ENCODE measurements at regions not wholly inside any gene's neighbourhood (a gene's known extent, or its start where the extent isn't known, plus 50 kb on each side); places are given as distances from the start of the nearest gene placed in this dataset.

DNA sequence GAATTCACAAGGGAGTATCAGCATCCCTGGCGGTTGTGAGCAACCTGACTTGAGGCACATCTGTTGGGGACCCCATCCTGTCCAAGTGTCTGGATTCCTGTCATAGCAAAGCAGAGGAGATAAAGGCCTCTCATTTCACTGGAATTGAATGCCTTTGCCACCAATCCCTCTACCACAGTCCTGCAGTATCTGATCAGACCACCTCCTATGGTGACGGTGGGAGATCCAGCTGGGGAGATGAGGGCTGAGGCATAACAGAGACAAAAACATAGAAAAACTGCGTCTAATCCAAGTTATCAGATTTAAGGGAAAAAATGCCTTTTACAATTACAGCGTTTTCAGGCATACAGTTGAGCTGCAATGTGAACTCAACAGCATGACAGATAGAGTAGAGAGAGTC lies 160.7 kb upstream of the TRPC7 start:
- no peak for DNase-seq

DNA sequence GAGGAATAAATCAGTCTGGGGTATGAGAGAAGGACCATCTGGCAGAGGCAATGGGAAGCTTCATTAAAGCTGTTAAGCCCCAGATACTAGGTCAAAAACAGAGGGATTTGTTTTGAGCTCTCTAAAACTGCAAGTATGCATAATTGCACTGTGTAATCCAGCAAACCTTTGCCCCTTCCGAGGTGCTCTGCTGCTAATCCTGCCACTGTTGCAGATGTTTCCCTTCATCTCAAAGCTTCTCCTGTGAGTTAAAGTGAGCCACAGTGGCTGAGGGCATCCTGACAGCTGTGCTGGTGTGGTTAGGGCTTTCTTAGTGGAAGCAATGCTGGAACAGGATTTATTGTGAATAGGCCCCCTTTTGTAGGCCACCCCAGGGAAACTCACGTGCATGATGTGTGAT lies 160.3 kb upstream of the TRPC7 start:
- no peak for DNase-seq

DNA sequence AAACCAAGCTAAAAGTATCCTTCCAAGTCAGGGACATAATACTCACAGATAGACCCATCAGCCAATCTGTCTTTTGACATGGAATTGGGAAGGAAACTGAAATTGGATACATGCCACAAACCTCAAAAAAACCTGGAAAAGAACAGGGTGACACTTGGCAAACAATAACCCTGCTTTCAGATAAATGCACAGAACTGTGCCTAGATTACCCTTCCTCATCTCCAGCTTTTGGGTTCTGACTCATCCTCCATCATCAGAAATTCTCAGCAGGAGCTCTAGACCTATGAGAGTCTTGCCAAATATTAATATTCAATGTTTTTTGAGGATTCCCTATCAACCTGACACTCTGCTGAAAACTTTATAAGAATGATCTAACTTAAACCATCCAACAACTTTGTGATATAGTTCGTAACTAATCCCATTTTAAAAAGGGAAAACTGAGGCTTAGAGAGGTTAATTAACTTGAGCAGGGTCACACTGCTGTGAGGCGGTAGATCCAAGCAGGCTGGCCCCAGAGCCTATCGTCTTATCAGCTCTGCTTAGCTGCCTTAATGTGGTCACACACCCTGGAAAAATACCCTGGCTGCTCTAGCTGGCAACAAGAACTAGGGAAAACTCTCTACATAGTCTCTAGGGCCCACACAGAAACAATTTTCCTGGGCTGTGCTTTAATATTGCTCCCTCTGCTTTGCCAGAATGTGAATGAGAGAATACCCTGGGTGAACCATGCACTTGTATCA lies 157.0 kb upstream of the TRPC7 start:
- no peak for DNase-seq

DNA sequence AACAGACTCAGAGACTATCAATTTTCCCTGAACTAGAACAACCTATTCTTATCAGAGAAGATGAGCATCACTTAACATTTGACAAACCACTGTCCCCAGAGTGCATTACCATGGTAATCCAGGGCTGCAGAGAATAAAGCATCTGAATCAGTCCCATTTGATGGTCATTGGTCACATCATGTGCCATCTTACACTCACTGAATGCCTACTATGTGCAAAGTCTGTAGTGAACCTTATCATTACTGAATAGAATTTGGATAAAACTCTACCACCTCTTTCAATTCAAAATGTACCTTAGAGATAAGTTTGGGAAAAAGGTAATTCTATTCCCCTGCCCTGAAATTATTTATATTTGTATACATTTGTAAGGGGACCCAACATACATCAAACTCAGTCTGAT lies 156.4 kb upstream of the TRPC7 start:
- DNase-seq, result no peak

DNA sequence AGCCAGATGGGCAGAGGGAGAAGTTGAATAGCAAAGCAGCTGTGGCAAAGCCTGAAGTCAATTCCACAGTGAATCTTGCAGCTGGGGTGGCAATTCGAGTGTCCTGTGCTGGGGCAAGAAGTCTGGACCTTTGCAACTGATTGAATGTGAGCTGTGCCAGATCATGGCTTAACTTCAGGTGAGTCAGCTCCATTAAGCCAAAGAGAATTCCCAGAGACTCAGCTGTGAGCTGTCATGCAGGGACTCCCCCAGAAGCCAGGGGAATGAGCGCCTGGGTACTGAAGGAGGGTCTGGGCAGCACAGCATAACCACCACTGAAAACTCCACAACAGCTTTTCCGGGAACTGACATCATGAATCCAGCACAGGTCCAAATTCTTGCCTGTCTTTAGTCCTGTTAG lies 153.5 kb upstream of the TRPC7 start:
- no peak for DNase-seq

DNA sequence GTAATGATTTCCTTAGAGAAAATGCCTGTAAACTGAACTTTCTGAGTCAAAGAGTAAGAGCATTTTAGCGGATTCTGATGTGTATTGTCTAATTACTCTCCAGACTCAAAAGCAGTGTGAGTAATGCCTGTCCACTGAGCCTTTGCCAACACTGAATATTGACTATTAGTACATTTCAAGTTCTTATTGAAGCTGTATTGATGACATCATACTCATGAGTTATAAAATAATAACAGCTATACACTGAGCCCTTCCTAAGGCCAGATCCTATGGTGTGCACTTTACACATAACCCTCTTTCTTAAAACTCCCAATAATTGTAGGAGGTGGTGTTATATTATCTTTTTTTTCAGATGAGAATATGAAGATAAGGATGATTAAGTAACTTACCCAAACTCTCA lies 152.8 kb upstream of the TRPC7 start:
- DNase-seq, result no peak

DNA sequence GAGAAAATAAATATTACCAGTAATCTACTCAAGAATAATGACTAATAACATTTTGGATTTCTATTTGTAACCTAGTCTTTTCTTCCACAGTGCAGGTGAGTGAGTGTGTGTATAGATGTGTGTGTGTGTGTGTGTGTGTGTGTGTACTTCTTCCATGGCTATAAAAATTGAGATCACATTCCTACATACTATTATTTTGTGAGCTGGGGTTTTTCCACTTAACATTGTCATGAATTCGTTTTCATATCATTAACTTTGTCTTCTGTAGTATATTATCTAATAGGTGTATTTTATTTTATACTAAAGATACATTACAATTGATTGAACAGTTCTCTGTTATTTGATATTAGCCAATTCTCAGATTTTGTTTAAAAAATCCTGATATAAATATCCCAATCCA lies 152.4 kb upstream of the TRPC7 start:
- DNase-seq, result no peak

DNA sequence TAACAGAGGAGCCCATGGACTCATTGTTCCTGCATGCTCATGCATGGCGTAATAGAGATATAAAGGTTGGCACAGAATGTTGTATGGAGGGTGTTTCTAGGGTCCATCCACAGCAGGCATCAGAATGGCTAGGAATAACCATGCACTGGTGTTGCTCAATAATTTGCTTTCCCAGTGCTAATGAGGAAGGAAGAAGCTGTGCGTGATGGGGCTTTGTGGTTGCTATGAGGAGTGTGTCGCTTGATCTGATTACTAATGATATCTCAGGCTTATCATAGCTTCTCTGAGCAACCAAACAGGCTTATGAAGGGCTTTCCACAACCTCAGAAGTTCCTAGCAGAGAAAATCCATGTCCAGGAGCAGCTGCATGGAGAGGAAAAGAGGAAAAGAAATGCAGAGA lies 151.3 kb upstream of the TRPC7 start:
- DNase-seq, result no peak

DNA sequence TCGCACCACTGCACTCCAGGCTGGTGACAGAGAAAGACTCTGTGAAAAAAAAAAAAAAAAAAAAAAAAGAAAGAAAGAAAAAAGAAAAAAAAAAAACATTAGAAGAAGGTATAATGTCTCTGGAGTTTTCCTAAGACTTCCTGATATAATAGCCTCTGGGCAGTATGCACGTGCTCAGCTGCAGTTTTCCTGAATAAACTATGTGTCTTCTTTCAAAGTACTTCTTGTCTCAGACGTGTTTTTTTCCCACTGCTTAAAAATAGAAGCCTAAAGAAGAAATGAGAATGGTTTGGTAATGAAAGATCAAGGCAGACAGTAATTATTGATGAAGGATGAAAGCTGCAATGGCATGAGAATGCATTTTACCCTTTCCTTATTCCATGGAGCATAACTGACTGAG lies 148.1 kb upstream of the TRPC7 start:
- DNase-seq, result no peak

DNA sequence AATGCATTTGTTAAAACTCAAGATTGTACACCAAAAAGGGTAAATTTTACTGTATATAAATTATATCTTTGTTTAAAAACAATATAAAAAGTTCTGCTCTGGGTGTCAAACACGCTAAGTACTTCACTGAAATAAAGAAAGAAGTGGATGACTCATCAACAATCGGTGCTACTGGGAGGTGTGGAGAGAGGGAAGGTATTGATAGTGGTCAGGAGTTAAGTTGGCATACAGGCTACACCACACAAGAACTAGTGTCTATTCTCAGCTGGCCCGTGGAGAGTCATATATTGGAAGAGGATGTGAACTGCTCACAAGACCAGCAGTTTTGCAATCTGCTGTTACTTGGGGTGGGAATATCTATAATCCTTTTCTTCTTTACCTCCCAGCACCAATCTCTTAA lies 145.7 kb upstream of the TRPC7 start:
- DNase-seq, result no peak

DNA sequence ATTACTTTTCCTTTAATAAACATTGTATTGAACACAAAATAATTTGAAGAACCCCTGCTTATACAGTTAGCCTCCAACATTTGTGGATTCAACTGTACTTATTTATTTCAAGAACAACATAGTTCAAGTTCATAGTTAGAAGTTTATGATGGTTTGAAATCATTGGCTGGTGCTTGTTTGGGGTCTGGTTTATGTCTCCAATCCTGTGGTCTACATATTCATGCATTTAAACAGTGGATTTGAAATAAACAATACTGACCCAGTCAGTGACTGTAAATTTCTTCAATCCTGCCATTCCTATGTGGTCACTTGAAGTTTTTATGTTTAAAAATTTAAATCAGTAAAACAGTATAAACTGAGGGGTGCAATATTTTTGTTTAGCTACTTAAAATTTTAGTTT lies 145.1 kb upstream of the TRPC7 start:
- DNase-seq, result no peak

DNA sequence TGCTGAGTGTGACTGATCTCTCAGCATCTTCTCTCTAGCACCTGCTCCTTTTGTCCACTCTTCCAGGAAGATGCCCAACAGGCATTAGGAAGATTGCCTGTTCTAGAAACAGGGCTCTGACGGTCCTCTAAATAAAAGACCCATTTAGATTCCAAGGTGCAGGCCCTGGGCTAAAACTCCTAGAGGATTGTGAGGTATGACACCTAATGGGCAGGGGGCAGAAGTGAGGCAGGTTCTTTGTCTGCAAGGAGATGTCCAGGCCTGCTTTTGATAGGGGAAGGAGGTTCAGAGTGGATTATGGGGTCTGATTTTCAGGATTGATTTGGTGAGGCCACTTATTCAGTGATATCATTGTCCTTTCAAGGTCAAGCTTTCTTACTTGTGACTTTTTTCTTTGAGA lies 140.8 kb upstream of the TRPC7 start:
- no peak for DNase-seq

DNA sequence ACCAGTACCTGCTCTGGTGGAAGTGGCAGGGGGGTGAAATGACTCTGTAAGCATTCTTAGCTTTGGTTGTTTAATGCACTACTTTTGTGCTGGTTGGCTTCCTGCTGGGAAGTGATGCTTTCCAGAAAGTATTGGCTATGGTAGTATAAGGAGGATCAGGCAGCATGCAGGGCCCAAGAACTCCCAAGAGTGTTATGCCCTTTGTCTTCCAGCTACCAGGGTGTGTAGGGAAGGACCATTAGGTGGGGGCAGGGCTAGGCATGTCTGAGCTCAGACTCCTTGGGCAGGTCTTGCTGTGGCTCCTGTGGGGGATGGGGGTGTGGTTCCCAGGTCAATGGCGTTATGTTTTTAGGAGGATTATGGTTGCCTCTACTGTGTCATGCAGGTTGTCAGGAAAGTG lies 135.8 kb upstream of the TRPC7 start:
- no peak for DNase-seq

DNA sequence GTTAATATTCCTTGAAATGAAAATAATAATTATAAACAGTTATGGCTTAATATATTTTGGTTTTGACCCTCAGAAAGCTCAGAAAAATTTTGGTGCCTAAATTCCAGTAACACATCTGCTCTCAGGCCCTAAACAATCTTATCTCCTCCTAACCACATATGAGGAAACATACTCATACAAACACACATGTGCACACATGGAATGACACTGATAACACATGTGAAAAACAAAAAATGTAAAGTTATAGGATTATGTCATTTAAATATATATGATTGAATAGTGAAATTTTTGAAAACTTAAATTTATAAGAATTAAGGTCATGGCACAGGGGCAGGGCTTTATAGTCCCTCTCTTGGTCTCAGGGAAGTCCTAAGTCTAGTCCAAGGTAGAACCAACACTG lies 127.2 kb upstream of the TRPC7 start:
- no peak for DNase-seq

DNA sequence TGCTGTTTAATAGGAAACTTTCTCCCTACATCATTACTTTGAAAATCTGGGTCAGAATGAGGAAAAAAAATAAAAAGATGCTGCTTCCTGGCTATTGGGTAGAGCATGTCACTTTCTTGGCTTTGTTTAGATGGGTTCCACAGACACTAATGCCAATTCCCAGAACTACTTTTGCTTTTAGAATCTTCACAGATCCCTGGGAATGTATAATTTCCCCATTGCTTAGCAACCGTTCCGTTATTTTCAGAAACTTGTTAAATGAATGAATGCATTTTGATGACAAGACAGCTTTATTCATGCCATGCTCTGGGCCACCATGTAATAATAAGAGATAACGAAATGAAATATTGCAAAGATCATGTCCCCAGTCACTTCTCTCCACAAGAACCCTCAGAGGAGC lies 126.5 kb upstream of the TRPC7 start:
- DNase-seq, result no peak

DNA sequence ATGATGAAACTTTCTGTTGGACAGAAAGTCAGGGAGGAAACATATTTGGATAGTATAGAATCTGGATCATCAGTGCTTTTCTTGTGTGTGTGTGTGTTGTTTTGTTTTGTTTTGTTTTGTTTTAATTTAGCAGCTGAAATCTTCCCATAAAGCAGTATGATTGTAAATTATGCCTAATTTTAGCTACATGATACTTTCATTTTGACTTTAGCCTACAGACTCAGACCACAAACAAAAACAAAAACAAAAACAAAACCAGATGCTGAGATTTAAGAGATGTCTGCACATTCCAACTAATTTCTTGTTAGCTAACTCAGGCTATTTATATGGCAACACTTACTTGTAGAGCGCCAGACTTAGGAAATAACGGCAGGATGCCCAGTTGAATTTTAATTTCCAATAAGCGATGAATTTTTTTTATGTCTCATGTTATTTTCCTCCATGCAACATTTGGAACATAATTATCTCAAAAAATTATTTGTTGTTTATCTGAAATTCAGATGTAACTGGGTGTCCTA lies 119.5 kb upstream of the TRPC7 start:
- no peak for DNase-seq

DNA sequence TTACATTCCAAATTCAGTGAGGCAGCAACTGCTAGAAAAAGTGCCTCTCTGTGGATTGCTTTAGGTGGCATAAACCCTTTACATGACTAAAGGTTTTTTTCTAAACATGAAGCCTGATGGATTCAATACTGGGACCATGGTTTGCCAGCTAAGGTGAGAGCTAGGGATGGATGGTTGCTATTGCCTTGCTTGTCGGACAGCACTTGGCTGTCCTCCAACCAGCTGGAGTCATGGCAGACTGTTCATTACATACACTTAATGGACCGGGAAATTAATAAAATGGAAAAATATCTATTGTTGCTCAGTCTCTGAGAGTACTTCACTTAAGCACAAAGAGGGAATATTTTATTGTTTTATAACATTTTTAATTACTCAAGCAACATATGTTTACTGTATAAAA lies 116.9 kb upstream of the TRPC7 start:
- no peak for DNase-seq

DNA sequence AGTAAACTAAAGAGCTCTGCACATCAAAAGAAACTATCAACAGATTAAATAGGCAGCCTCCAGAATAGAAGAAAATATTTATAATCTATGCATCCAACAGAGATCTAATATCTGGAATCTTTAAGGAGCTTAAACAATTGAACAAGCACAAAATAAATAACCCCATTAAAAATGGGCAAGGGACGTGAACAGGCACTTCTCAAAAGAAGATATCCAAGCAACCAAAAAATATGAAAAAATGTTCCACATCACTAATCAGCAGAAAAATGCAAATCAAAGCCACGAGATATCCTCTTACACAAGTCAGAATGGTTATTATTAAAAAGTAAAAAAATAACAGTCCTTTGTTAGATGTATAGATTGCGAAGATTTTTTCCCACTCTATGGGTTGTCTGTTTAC lies 109.1 kb upstream of the TRPC7 start:
- no peak for DNase-seq

DNA sequence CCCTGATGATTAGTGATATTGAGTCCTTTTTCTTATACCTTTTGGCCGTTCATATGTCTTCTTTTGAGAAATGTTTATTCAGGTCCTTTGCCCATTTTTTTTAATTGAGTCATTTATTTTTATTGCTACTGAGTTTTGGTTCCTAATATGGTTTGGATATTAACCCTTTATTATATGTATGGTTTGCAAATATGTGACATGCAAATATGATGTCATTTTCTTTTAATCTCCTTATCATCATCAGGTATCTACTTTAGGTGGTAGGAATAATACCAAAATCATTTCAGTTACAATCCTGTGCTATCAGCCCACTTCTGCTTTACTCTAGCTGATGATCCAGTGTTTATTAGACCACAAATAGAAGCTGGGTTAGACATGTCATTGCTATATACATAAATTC lies 102.3 kb upstream of the TRPC7 start:
- no peak for DNase-seq

DNA sequence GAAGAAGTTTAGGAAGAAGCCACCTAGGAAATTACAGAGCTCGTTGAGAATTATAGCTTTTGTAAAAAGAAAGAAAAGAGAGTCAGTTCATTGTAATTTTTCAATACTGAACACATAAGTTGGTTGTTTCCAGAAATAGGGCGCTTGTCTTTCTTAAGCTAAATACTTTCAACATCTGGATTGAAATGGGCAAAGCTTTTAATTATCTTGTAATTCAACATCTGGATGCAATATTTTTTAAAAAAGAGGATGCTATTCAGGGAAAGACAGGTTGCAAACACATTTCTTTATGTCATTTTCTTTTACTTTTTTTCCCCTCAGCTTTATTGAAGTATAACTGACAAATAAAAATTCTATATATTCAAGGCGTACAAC lies 100.7 kb upstream of the TRPC7 start:
- no peak for DNase-seq

DNA sequence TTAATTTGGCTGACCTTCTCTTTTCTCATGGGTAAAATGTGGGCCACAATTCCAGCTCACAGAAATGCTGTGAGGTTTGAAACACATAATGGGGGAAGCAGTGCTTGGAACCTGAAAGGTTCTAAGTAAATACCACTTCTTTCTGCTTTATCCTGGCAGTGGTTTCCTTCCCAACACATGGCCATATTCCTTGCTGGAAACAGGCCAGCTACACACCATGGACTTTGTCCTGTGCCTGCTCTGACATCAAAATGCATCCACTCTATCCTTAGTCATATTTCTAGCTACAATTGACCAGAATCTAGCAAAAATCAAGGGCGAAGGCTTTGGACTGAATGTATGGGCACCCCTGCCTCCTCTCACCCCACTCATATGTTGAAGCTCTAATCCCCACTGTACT lies 93.1 kb upstream of the TRPC7 start:
- no peak for DNase-seq

DNA sequence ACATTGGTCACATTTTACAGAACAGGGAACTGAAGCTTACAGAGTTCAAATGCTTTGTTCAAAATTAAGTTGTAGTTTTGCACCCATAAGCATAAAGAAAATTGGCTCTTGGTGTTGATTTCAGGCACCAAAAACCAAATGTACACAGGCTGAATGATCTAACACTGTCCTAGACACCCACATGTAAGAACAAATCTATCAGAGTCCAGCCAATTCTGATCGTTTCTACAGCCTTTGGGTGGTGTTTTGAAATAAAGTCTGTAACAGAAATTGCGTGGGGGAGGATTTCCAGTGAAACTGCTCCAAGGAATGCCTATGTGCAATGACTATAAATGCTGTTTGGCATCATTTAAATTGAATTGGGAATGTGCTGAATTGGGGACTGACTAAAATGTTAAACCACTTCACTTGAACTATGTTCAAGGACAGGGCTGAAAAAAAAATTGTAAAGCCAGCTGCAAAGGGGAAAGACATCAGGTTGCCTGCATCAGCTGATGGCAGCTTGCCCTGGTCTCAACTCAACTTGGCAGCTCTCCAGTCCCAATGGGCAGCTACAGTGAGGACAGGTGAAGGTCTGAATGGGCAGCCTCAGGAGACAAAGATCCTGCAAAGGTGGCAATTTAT lies 92.2 kb upstream of the TRPC7 start:
- no peak for DNase-seq

DNA sequence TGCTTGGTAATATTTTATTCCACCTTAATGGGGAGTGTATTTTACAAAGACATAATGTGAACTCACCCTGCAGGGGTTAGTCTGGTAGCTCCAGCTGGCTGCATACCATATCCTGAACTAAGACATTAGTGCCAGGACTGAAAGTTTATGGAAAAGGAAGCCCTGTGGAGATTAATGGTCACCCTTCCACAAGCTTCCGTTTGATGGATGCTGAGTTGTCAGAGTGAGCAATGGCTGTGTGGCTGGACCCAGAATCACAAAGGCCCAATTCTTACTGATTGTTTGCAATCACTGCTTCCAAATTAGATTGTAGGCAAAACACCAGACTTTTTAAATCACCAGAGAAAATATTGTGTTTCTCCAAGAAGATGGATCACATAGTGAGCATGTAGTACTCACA lies 90.1 kb upstream of the TRPC7 start:
- no peak for DNase-seq

DNA sequence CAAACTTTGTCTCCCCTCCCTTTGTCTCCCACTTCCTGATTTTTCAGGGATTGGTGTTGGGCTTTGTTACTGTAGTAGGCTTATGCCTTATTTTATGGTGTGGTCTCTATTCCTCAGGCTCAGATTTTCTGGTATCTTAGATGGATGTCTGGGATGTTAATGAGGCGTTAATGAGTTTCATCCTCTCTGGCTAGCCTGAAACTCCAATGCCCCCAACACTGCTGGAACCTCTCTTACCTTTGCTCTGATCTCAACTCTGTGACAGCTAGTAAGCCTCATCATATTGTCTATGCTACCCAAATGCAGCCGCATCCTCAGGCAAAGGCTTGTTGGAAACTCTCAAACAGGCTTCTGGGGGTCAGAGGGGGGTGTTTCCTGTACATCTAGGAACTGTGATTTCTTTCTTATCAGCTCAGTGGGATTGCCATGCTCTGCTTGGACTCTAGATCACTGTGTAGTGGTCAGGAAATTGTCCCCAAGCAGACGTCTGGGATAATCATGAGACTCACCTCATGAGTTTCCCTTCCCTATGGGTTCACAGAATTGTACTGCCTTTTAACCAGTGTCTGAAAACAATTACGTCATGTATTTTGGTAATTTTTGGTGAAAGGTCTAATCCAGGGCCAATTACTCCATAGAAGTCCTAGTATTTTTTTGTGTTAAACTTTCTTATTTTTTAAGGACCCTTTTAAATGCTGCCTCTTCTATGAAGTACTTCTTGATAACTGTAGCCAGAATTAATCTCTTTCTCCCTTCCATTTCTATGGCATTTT lies 88.8 kb upstream of the TRPC7 start:
- DNase-seq, result no peak

Measured in DMS 273 treated with DMSO at 0.1 percent for 48 hours (cell line).